GM18861 (cell line): ENCODE measurements at regions not wholly inside any gene's neighbourhood (a gene's known extent, or its start where the extent isn't known, plus 50 kb on each side); places are given as distances from the start of the nearest gene placed in this dataset.
"Not testable (repeated sequence)": the region's sequence is repeated elsewhere in the genome, so short reads cannot be mapped to it uniquely, and the experiment has no call there.

Experiments
- ATAC-seq: cut with Tn5 transposase; IDR thresholded peaks from one replicate; pipeline ENCODE4 v1.9.1; 2021; ENCODE audit not compliant: unreplicated experiment

- ATAC-seq, result no peak
Observed at GRCh38 chr9:7739595-7739994, 60.0 kb downstream of the DMAC1 start.

GRCh38 chr9:7735311-7735710 lies 64.3 kb downstream of the DMAC1 start:
- ATAC-seq, result no peak

GRCh38 chr9:7730164-7730445 lies 69.5 kb downstream of the DMAC1 start:
- no peak for ATAC-seq

GRCh38 chr9:7729371-7730163 lies 70.0 kb downstream of the DMAC1 start:
- ATAC-seq, result no peak

GRCh38 chr9:7721291-7721690 lies 78.3 kb downstream of the DMAC1 start:
- ATAC-seq, result no peak

GRCh38 chr9:7713088-7713487 lies 86.5 kb downstream of the DMAC1 start:
- ATAC-seq, result not testable (repeated sequence)

- no peak for ATAC-seq
Observed at GRCh38 chr9:7710686-7711085, 88.9 kb downstream of the DMAC1 start.

GRCh38 chr9:7707934-7708333 lies 91.6 kb downstream of the DMAC1 start:
- ATAC-seq, result no peak

GRCh38 chr9:7704543-7704942 lies 95.0 kb downstream of the DMAC1 start:
- no peak for ATAC-seq

- no peak for ATAC-seq
Observed at GRCh38 chr9:7691909-7692308, 107.7 kb downstream of the DMAC1 start.

GRCh38 chr9:7690014-7690413 lies 109.6 kb downstream of the DMAC1 start:
- no peak for ATAC-seq

GRCh38 chr9:7688626-7689025 lies 111.0 kb downstream of the DMAC1 start:
- no peak for ATAC-seq

- no peak for ATAC-seq
Observed at GRCh38 chr9:7676609-7677156, 122.9 kb downstream of the DMAC1 start.

- ATAC-seq, result no peak
Observed at GRCh38 chr9:7671847-7672246, 127.7 kb downstream of the DMAC1 start.

- ATAC-seq, result no peak
Observed at GRCh38 chr9:7668541-7668940, 131.0 kb downstream of the DMAC1 start.

- ATAC-seq, result no peak
Observed at GRCh38 chr9:7665874-7666273, 133.7 kb downstream of the DMAC1 start.

- no peak for ATAC-seq
Observed at GRCh38 chr9:7659766-7660165, 139.8 kb downstream of the DMAC1 start.

- no peak for ATAC-seq
Observed at GRCh38 chr9:7656636-7657035, 142.9 kb downstream of the DMAC1 start.

- ATAC-seq, result no peak
Observed at GRCh38 chr9:7653262-7653661, 146.3 kb downstream of the DMAC1 start.

- no peak for ATAC-seq
Observed at GRCh38 chr9:7640231-7640630, 159.3 kb downstream of the DMAC1 start.

GRCh38 chr9:7639471-7639870 lies 160.1 kb downstream of the DMAC1 start:
- no peak for ATAC-seq

- no peak for ATAC-seq
Observed at GRCh38 chr9:7636838-7637467, 162.6 kb downstream of the DMAC1 start.

- ATAC-seq, result no peak
Observed at GRCh38 chr9:7636309-7636708, 163.3 kb downstream of the DMAC1 start.
